ENCODE measurements at regions not wholly inside any gene's neighbourhood (a gene's known extent, or its start where the extent isn't known, plus 50 kb on each side); places are given as distances from the start of the nearest gene placed in this dataset.

GRCh38 chr6:152821525-152821924 is 70.9 kb downstream of the VIP start:
- TF ChIP-seq, protein P1, sequence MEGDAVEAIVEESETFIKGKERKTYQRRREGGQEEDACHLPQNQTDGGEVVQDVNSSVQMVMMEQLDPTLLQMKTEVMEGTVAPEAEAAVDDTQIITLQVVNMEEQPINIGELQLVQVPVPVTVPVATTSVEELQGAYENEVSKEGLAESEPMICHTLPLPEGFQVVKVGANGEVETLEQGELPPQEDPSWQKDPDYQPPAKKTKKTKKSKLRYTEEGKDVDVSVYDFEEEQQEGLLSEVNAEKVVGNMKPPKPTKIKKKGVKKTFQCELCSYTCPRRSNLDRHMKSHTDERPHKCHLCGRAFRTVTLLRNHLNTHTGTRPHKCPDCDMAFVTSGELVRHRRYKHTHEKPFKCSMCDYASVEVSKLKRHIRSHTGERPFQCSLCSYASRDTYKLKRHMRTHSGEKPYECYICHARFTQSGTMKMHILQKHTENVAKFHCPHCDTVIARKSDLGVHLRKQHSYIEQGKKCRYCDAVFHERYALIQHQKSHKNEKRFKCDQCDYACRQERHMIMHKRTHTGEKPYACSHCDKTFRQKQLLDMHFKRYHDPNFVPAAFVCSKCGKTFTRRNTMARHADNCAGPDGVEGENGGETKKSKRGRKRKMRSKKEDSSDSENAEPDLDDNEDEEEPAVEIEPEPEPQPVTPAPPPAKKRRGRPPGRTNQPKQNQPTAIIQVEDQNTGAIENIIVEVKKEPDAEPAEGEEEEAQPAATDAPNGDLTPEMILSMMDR (IDR thresholded peaks at IDR 0.05): peak; percentile 24
- TF ChIP-seq EZH2 (IDR thresholded peaks at IDR 0.05): no peak
- no peak for TF ChIP-seq EZH2phosphoT487 (IDR thresholded peaks at IDR 0.05)
